ENCODE measurements at regions not wholly inside any gene's neighbourhood (a gene's known extent, or its start where the extent isn't known, plus 50 kb on each side); places are given as distances from the start of the nearest gene placed in this dataset.

GRCh38 chr10:107417446-107417845 lies 252.9 kb upstream of the SORCS1 start:
- TF ChIP-seq MAX (IDR thresholded peaks at IDR 0.05) (no peak), CTCF (IDR thresholded peaks at IDR 0.05; ENCODE audit: low read depth, low read length, missing input control) (no peak), REST (IDR thresholded peaks at IDR 0.05) (no peak), YY1 (IDR thresholded peaks at IDR 0.05) (no peak), JUND (IDR thresholded peaks at IDR 0.05) (no peak), SP1 (IDR thresholded peaks at IDR 0.05) (no peak), ZBTB33 (IDR thresholded peaks at IDR 0.05) (no peak), EGR1 (IDR thresholded peaks at IDR 0.05; ENCODE audit: low read depth in 2 of 2) (no peak), GABPA (IDR thresholded peaks at IDR 0.05 in 1 of 2, conservative IDR thresholded peaks at IDR 0.05 in 1 of 2) (no peak), NR2F2 (IDR thresholded peaks at IDR 0.05) (no peak)

All from liver (tissue), 3 donors.